A673 (cell line): ENCODE measurements at regions not wholly inside any gene's neighbourhood (a gene's known extent, or its start where the extent isn't known, plus 50 kb on each side); places are given as distances from the start of the nearest gene placed in this dataset.

Source experiments
- CTCF ChIP-seq: fragments of 300-800, 200-600 bp; sonication (generic); conservative IDR thresholded peaks from 2 replicates; pipeline ENCODE4 v1.5.1; 2017; ENCODE audit warnings: low read depth, mild to moderate bottlenecking, antibody characterized with exemption, low read length, moderate library complexity, mixed read lengths
- EZH2 ChIP-seq: fragments of 200-600 bp; sonication (generic); IDR thresholded peaks from 2 replicates; pipeline ENCODE4 v1.6.1; 2017; ENCODE audit warnings: borderline replicate concordance, low read depth, mild to moderate bottlenecking, mixed read lengths, antibody characterized with exemption, low read length; ENCODE audit not compliant: poor library complexity, severe bottlenecking

- TF ChIP-seq CTCF (no peak), EZH2 (no peak)
These were observed 74.7 kb upstream of the MYT1L start for GRCh38 chr2:2405780-2406179.
